Aorta (tissue), 5 donors: ENCODE measurements at regions not wholly inside any gene's neighbourhood (a gene's known extent, or its start where the extent isn't known, plus 50 kb on each side); places are given as distances from the start of the nearest gene placed in this dataset.

Experiments used
- ATAC-seq: fragments of 200-7000 bp; cut with Tn5 transposase; one replicate; pipeline ENCODE4 v1.9.1; 2022; ENCODE audit warnings: moderate library complexity; ENCODE audit not compliant: low FRiP score
- DNase-seq, 2 donors: peaks; one replicate each; pipeline ENCODE4 v3.0.0-alpha.2; 2020
- H3K27ac ChIP-seq, 2 donors: one replicate each; pipeline ENCODE4 v1.5.1; 2013; ENCODE audit warnings: low read length in 2 of 2, mild to moderate bottlenecking in 2 of 2, moderate library complexity in 2 of 2, control low read depth in 1 of 2, inconsistent platforms in 1 of 2, low read depth in 1 of 2
- H3K27me3 ChIP-seq, 2 donors: one replicate each; pipeline ENCODE4 v1.6.1; 2013; ENCODE audit warnings: control low read depth in 1 of 2, low read length in 1 of 2, mild to moderate bottlenecking in 1 of 2, moderate library complexity in 1 of 2; ENCODE audit not compliant: insufficient read depth in 2 of 2, control insufficient read depth in 1 of 2
- H3K36me3 ChIP-seq, 2 donors: one replicate each; pipeline ENCODE4 v1.6.1; 2013; ENCODE audit warnings: control low read depth in 1 of 2, low read length in 1 of 2, mild to moderate bottlenecking in 1 of 2; ENCODE audit not compliant: insufficient read depth in 2 of 2, control insufficient read depth in 1 of 2
- H3K4me1 ChIP-seq, 2 donors: one replicate each; pipeline ENCODE4 v1.6.1; 2013; ENCODE audit warnings: low read length in 2 of 2, control low read depth in 1 of 2, mild to moderate bottlenecking in 1 of 2, moderate library complexity in 1 of 2; ENCODE audit not compliant: insufficient read depth in 2 of 2, control insufficient read depth in 1 of 2
- H3K4me3 ChIP-seq, 2 donors: one replicate each; pipeline ENCODE4 v1.5.1; 2013; ENCODE audit warnings: low read length in 2 of 2, control low read depth in 1 of 2, mild to moderate bottlenecking in 1 of 2
- H3K9me3 ChIP-seq: one replicate; pipeline ENCODE4 v1.6.1; 2013; ENCODE audit warnings: mild to moderate bottlenecking, low read length; ENCODE audit not compliant: control insufficient read depth
- whole genome bisulfite sequencing, 2 donors: extraction: QIAGEN DNeasy Blood & Tissue Kit; methylation state at CpG; one replicate each; pipeline ENCODE4 v1.1.7; 2013; 5-methylcytosine and 5-hydroxymethylcytosine counted together
- intact Hi-C, 2 donors: fragments of 100-400 bp; cut with DNase I; formaldehyde crosslinking; loops; one replicate each; pipeline versions ENCODE4 v1.14.2 to v1.15.0; 2022
- donor health status: healthy with polysubstance abuse.
- donor health status: Bipolar disorder and iron deficiency.
- donor health status: DM: no; HTN: no; CAD: no.
- donor health status: DM: no; HTN: no; CAD: no.
- donor health status: DM: yes; HTN: yes; CAD: no.

DNA sequence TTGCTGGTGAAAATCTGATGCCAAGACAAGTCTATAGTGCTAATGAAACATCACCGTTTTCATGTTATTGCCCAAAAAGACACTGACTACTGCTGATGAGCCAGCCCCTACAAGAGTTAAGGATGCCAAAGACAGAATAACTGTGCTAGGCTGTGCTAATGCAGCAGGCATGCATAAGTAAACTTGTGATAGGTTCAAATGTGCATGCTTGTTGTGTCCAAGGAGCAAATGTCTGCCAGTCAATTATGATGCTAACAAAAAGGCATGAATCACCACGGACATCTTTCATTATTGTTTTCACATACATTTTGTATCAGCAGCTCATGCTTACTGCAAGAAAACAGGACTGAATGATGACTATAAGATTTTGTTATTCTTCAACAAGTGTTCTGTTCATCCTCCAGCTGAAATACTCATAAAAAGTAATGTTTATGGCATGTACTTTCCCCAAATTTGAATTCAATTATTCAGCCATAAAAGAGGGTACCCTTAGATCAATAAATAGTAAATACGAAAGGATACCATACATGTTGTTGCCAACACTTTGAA, 306.9 kb upstream of the ARSJ start:
- ATAC-seq (no peak), DNase-seq (no peak)
- no peak overlapping the region for H3K4me3 ChIP-seq
- H3K9me3 ChIP-seq: peaks cover 5% of the 10 kb centered on the region
- intact Hi-C loops: no loop called here
- H3K4me1 ChIP-seq: peaks cover 0 to 1% of the 10 kb centered on the region in 2 donors
- WGBS, 2 donors: 69 to 72% methylated on average over 3 of the region's 3 CpGs
- H3K27ac ChIP-seq: no peak overlapping the region
- no peaks in the 10 kb centered on the region for H3K27me3 ChIP-seq
- no peaks in the 10 kb centered on the region for H3K36me3 ChIP-seq

DNA sequence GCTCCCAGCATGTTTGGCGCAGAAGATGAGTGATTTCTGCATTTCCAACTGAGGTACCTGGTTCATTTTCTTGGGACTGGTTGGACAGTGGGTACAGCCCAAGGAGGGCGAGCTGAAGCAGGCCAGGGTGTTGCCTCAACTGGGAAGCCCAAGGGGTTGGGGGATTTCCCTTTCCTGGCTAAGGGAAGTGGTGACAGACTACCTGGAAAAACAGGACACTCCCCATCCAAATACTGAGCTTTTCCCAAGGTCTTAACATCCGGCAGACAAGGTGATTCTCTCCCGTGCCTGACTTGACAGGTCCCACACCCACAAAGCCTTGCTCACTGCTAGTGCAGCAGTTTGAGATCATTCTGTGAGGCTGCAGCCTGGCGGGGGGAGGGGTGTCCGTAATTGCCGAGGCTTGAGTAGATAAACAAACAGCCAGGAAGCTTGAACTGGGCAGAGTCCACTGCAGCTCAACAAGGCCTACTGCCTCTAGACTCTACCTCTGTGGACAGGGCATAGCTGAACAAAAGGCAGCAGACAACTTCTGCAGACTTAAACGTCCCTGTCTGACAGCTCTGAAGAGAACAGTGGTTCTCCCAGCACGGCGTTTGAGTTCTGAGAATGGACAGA, 307.7 kb upstream of the ARSJ start:
- H3K36me3 ChIP-seq: no peaks in the 10 kb centered on the region
- DNase-seq: peak in 1 of 2 donors; percentile 61
- no peaks in the 10 kb centered on the region for H3K4me1 ChIP-seq
- no peaks in the 10 kb centered on the region for H3K27me3 ChIP-seq
- ATAC-seq: no peak
- H3K4me3 ChIP-seq: no peak overlapping the region
- intact Hi-C loops: no loop called here
- peaks cover 5% of the 10 kb centered on the region for H3K9me3 ChIP-seq
- WGBS, 2 donors: 90 to 91% methylated on average over 10 of the region's 10 CpGs
- no peak overlapping the region for H3K27ac ChIP-seq

DNA sequence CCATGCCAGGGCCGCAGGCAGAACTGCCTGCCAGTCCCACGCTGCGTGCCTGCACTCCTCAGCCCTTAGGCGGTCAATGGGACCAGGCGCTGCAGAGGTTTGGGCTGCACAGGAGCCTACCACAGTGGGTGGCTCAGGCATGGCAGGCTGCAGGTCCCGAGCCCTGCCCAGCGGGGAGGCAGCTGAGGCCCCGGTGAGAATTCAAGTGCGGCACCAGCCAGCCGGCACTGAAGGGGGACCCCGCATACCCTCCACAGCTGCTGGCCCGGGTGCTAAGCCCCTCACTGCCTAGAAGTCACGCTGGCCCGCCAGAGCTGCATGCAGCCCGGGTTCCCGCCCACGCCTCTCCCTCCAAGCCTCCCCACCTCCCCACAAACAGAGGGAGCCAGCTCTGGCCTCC, 302.5 kb upstream of the UGT8 start:
- H3K36me3 ChIP-seq: no peaks in the 10 kb centered on the region
- no peak for ATAC-seq
- H3K9me3 ChIP-seq: no peaks in the 10 kb centered on the region
- DNase-seq: peak in 1 of 2 donors; percentile 56
- H3K27ac ChIP-seq: no peak overlapping the region
- intact Hi-C loops: no loop called here
- WGBS, 2 donors: 97% methylated on average over 17 of the region's 17 CpGs
- H3K4me3 ChIP-seq: no peak overlapping the region
- H3K27me3 ChIP-seq: no peaks in the 10 kb centered on the region
- H3K4me1 ChIP-seq: no peaks in the 10 kb centered on the region

DNA sequence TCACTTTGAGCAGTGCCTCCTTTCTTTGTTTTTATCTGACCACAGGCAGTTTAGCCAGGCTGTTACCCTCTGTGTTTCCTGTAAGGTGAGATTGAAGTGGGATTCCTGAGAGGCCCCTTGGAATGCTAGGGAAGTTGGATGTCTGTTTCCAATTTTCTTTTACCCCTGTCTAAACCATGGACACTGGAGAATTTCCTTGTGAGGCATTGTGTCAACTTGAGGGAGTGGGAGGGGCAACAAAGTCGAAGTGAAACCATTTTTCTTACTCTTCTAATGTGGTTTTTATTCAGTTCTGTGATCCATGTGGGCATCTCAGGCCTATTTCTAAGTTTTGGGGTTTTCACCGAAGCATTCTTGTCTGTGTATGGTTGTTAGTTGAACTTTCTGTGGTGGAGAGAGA, 296.1 kb upstream of the UGT8 start:
- intact Hi-C loops: no loop called here
- DNase-seq: no peak
- Histone ChIP-seq H3K27me3 (peaks cover 0 to 2% of the 10 kb centered on the region in 2 donors), H3K9me3 (peaks cover 2% of the 10 kb centered on the region), H3K4me3 (no peak overlapping the region), H3K27ac (no peak overlapping the region), H3K36me3 (no peaks in the 10 kb centered on the region), H3K4me1 (no peaks in the 10 kb centered on the region)
- WGBS, 2 donors: 71% methylated on average over 2 of the region's 2 CpGs
- no peak for ATAC-seq

DNA sequence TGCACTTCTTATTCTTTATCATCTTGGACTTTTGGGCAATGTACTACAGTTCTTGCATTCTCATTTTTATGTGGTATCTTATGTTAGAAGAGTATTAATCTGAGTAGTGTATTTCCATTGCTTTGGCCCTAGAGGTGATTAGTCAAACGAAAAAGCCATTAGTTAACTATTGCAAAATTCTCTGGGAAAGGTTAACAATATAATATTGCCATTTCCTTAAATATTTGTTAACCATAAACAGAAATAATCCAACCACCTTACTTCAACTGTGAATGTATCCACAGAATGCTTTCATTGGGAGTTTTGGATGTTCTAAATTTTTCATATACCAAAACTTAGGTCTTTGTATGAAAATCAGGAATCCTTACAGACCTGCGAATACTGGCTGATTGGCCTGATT, 294.6 kb upstream of the UGT8 start:
- intact Hi-C loops: no loop called here
- Histone ChIP-seq H3K27ac (no peak overlapping the region), H3K4me3 (no peak overlapping the region), H3K27me3 (peaks cover 0 to 2% of the 10 kb centered on the region in 2 donors), H3K9me3 (peaks cover 2% of the 10 kb centered on the region), H3K4me1 (no peaks in the 10 kb centered on the region), H3K36me3 (no peaks in the 10 kb centered on the region)
- ATAC-seq (no peak), DNase-seq (no peak)
- WGBS, 2 donors: 85 to 94% methylated on average over 2 of the region's 2 CpGs

DNA sequence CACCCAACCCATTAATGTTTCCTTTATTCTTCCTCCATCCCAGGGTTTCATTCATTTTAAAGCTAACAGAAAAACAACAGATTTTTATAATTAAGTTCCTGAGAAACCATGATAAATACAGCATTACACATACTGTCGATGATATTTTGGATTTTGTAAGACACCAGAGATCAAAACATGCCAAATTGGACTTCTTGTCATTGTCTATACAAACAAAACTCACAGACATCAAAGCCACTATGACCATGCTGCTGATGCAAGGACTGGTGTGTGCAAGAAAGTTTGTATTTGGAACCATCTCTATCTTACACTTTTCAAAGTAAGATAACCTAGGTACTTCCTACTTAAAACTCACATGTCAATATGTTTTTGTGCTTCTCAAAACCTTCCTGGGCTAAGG, 294.0 kb upstream of the UGT8 start:
- Histone ChIP-seq H3K27me3 (peaks cover 0 to 2% of the 10 kb centered on the region in 2 donors), H3K36me3 (no peaks in the 10 kb centered on the region), H3K27ac (no peak overlapping the region), H3K4me3 (no peak overlapping the region), H3K9me3 (peaks cover 2% of the 10 kb centered on the region), H3K4me1 (no peaks in the 10 kb centered on the region)
- DNase-seq: no peak
- no peak for ATAC-seq
- intact Hi-C loops: no loop called here
- WGBS, 2 donors: 76 to 79% methylated on average over 1 of the region's 1 CpG

DNA sequence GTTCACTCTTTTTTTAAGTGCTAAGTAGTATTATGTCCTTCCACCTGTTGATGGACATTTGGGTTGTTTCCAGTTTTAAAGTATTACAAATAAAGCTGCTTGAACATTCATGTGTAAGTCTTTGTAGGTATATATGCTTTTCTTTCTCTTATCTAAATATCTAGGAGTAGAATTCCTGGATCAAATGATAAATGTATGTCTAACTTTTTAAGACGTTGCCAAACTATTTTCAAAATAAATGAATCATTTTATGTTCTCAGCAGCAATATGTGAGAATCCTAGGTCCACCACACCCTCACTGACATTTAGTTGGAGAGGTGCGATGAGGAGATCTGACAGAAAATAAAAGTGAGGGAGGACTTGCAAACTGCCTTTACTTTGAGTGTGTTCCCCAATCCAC, 291.7 kb upstream of the UGT8 start:
- no peaks in the 10 kb centered on the region for H3K27me3 ChIP-seq
- H3K36me3 ChIP-seq: no peaks in the 10 kb centered on the region
- WGBS, 2 donors: 74% methylated on average over 2 of the region's 2 CpGs
- H3K4me1 ChIP-seq: no peaks in the 10 kb centered on the region
- H3K9me3 ChIP-seq: peaks cover 1% of the 10 kb centered on the region
- no peak for ATAC-seq
- H3K27ac ChIP-seq: no peak overlapping the region
- no peak for DNase-seq
- H3K4me3 ChIP-seq: no peak overlapping the region
- intact Hi-C loops: no loop called here

DNA sequence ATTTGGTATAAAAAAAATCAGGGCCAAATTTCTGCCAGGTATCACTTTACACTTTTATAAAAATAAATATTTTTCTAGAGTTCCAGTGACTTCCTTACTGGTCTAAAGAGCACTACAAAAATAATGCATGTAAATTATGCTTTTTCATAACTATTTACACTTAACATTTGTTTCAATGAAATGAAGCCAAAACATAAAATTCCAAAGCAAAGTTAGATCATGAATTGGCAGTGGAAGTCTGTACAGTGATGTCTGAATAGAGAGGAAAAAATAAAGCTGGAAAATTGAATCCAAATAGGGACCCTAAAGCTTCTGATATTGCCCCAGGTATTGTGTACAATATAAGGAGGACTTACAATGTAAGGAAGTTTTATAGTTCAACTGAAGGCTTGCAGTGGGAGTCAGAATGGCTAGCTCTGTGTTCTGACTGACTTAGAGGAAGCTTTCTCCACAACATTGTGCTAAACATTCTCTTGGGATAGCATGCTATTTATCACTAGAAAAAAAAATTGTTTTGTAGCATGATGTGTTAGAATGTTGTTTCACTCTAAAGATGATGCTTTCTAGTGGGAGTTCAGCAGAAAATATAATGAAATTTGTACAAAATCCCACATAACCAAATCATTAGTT, 288.2 kb upstream of the UGT8 start:
- Histone ChIP-seq H3K4me1 (no peaks in the 10 kb centered on the region), H3K27ac (no peak overlapping the region), H3K27me3 (no peaks in the 10 kb centered on the region), H3K4me3 (no peak overlapping the region), H3K9me3 (no peaks in the 10 kb centered on the region), H3K36me3 (no peaks in the 10 kb centered on the region)
- ATAC-seq (no peak), DNase-seq (no peak)
- intact Hi-C loops: no loop called here

DNA sequence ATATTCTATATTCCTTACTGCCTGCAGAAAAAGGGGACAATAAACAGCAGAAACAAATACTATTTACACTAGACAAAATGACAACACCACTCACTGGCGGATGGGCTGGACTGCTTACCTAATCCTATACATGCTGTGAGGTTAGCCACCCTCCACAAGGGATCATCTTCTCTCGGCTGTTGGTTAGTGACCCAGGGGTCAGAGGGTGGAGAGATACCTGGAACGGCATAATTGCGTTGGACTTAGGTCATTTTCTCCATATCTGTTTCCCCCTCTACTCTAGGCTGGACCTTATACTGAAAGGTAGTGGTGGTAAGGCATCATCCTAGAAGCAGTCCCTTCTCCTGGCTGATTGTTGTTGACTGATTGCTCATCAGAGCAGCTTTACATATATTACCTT, 286.8 kb upstream of the UGT8 start:
- WGBS, 2 donors: 97 to 98% methylated on average over 4 of the region's 4 CpGs
- DNase-seq (no peak), ATAC-seq (peak; percentile 33)
- no peaks in the 10 kb centered on the region for H3K36me3 ChIP-seq
- H3K9me3 ChIP-seq: no peaks in the 10 kb centered on the region
- H3K4me3 ChIP-seq: no peak overlapping the region
- no peaks in the 10 kb centered on the region for H3K4me1 ChIP-seq
- no peak overlapping the region for H3K27ac ChIP-seq
- intact Hi-C loops: no loop called here
- no peaks in the 10 kb centered on the region for H3K27me3 ChIP-seq
